OCI-LY7 (cell line): ENCODE measurements at regions not wholly inside any gene's neighbourhood (a gene's known extent, or its start where the extent isn't known, plus 50 kb on each side); places are given as distances from the start of the nearest gene placed in this dataset.

Experiments
- BruUV-seq: library from RNA; stranded (reverse); fragments of 400-500 nt; replicated peaks from 2 replicates; lab custom pipeline; 2021; lab: Mats Ljungman, UMichigan
- CTCF ChIA-PET: fragments of 300-600 bp; sonication (Branson Sonifier 250); formaldehyde crosslinking; loops from one replicate; lab custom pipeline; 2022; ENCODE audit warnings: antibody characterized with exemption; ENCODE audit not compliant: unreplicated experiment; lab: Charles Lee
- POLR2A ChIA-PET: fragments of 300-600 bp; sonication (Branson Sonifier 250); formaldehyde crosslinking; loops from one replicate; lab custom pipeline; 2022; ENCODE audit warnings: antibody characterized with exemption; lab: Charles Lee
- DNase-seq: peaks from one replicate; pipeline ENCODE4 v3.0.0-alpha.2; 2015; ENCODE audit warnings: low spot score
- H2AFZ ChIP-seq: fragments of 200-600 bp; sonication (generic), shearing (Covaris generic); 2 replicates; pipeline ENCODE4 v1.6.1; 2014; ENCODE audit warnings: mild to moderate bottlenecking, antibody characterized with exemption, low read length, moderate library complexity
- H3K27ac ChIP-seq: fragments of 200-600 bp; sonication (generic); 2 replicates; pipeline ENCODE4 v1.5.1; 2014; ENCODE audit warnings: mixed run types, low read depth, mild to moderate bottlenecking, moderate library complexity, low read length, inconsistent platforms; ENCODE audit not compliant: poor library complexity, severe bottlenecking
- H3K36me3 ChIP-seq: fragments of 200-600 bp; sonication (generic); 2 replicates; pipeline ENCODE4 v1.6.1; 2014; ENCODE audit warnings: mild to moderate bottlenecking, antibody characterized with exemption, low read length, moderate library complexity, mixed read lengths; ENCODE audit not compliant: insufficient read depth
- H3K4me1 ChIP-seq: fragments of 200-600 bp; sonication (generic); 2 replicates; pipeline ENCODE4 v1.5.1; 2014; ENCODE audit warnings: mild to moderate bottlenecking, low read length; ENCODE audit not compliant: insufficient read depth, poor library complexity, severe bottlenecking
- H3K4me2 ChIP-seq: fragments of 200-600 bp; sonication (generic); 2 replicates; pipeline ENCODE4 v1.6.1; 2014; ENCODE audit warnings: mild to moderate bottlenecking, low read length
- H3K4me3 ChIP-seq: fragments of 200-600 bp; sonication (generic); 2 replicates; pipeline ENCODE4 v1.5.1; 2014; ENCODE audit warnings: mild to moderate bottlenecking, low read depth, low read length; ENCODE audit not compliant: poor library complexity, severe bottlenecking
- H3K79me2 ChIP-seq: fragments of 200-600 bp; sonication (generic); 2 replicates; pipeline ENCODE4 v1.6.1; 2016; ENCODE audit warnings: low read depth, mild to moderate bottlenecking, low read length, moderate library complexity, mixed read lengths; ENCODE audit not compliant: insufficient read depth
- H3K9me2 ChIP-seq: fragments of 200-600 bp; sonication (generic); 2 replicates; pipeline ENCODE4 v1.6.1; 2016; ENCODE audit warnings: mild to moderate bottlenecking, low read length, mixed read lengths; ENCODE audit not compliant: insufficient read depth
- H3K9me3 ChIP-seq: fragments of 200-600 bp; sonication (generic); 2 replicates; pipeline ENCODE4 v1.6.1; 2014; ENCODE audit warnings: mild to moderate bottlenecking, mixed run types, low read length, mixed read lengths
- H4K20me1 ChIP-seq: fragments of 200-600 bp; sonication (generic); 2 replicates; pipeline ENCODE4 v1.6.1; 2014; ENCODE audit warnings: mild to moderate bottlenecking, antibody characterized with exemption, low read length, moderate library complexity, mixed read lengths; ENCODE audit not compliant: insufficient read depth
- CTCF ChIP-seq: fragments of 200-600 bp; sonication (generic); conservative IDR thresholded peaks from 2 replicates; pipeline ENCODE4 v1.5.1; 2014; ENCODE audit warnings: mild to moderate bottlenecking, antibody characterized with exemption, low read length, moderate library complexity, mixed read lengths
- EZH2phosphoT487 ChIP-seq: fragments of 200-600 bp; sonication (generic); IDR thresholded peaks from 2 replicates; pipeline ENCODE4 v1.6.1; 2018; ENCODE audit warnings: low read depth, borderline replicate concordance, mild to moderate bottlenecking, mixed run types, antibody characterized with exemption, low read length, moderate library complexity, mixed read lengths
- intact Hi-C: fragments of 100-400 bp; cut with micrococcal nuclease; formaldehyde crosslinking; loops from one replicate; pipeline ENCODE4 v1.10.0; 2022; ENCODE audit not compliant: unreplicated experiment

GRCh38 chrX:30373951-30374350, 64.8 kb upstream of the NR0B1 start:
- Histone ChIP-seq H2AFZ (no peak overlapping the region), H3K4me1 (no peaks in the 10 kb centered on the region), H4K20me1 (no peaks in the 10 kb centered on the region), H3K4me2 (no peak overlapping the region), H3K9me3 (no peaks in the 10 kb centered on the region), H3K4me3 (no peak overlapping the region), H3K79me2 (no peaks in the 10 kb centered on the region), H3K36me3 (no peaks in the 10 kb centered on the region), H3K27ac (no peak overlapping the region), H3K9me2 (no peaks in the 10 kb centered on the region)
- TF ChIP-seq EZH2phosphoT487 (no peak), CTCF (no peak)
- intact Hi-C loops, result no loop called here
- ChIA-PET POLR2A (no interaction called here), CTCF (no interaction called here)
- DNase-seq, result no peak
- no TSS peak for BruUV-seq

GRCh38 chrX:30373479-30373878, 64.3 kb upstream of the NR0B1 start:
- Histone ChIP-seq H3K4me1 (no peaks in the 10 kb centered on the region), H3K4me3 (no peak overlapping the region), H3K27ac (no peak overlapping the region), H3K36me3 (no peaks in the 10 kb centered on the region), H3K79me2 (no peaks in the 10 kb centered on the region), H2AFZ (no peak overlapping the region), H3K4me2 (no peak overlapping the region), H4K20me1 (no peaks in the 10 kb centered on the region), H3K9me2 (no peaks in the 10 kb centered on the region), H3K9me3 (no peaks in the 10 kb centered on the region)
- intact Hi-C loops, result no loop called here
- TF ChIP-seq EZH2phosphoT487 (no peak), CTCF (no peak)
- ChIA-PET POLR2A (no interaction called here), CTCF (no interaction called here)
- DNase-seq, result no peak
- no TSS peak for BruUV-seq

- Histone ChIP-seq H3K9me2 (no peaks in the 10 kb centered on the region), H4K20me1 (no peaks in the 10 kb centered on the region), H3K4me1 (no peaks in the 10 kb centered on the region), H3K27ac (no peak overlapping the region), H3K4me3 (no peak overlapping the region), H2AFZ (no peak overlapping the region), H3K9me3 (no peaks in the 10 kb centered on the region), H3K36me3 (no peaks in the 10 kb centered on the region), H3K79me2 (no peaks in the 10 kb centered on the region), H3K4me2 (no peak overlapping the region)
- POLR2A ChIA-PET, result no interaction called here
- intact Hi-C loops, result no loop called here
- CTCF ChIA-PET, result no interaction called here
- no peak for DNase-seq
- no TSS peak for BruUV-seq
- TF ChIP-seq EZH2phosphoT487, result no peak
Measured at GRCh38 chrX:30364229-30364628, 55.0 kb upstream of the NR0B1 start.
